ENCODE measurements at regions not wholly inside any gene's neighbourhood (a gene's known extent, or its start where the extent isn't known, plus 50 kb on each side); places are given as distances from the start of the nearest gene placed in this dataset.

GRCh38 chr15:96176831-96177230 is 153.7 kb upstream of the NR2F2 start:
- TF ChIP-seq EZH2 (IDR thresholded peaks at IDR 0.05; ENCODE audit: low read depth, unreplicated experiment) (no peak), EZH2phosphoT487 (IDR thresholded peaks at IDR 0.05; ENCODE audit: unreplicated experiment) (no peak), CREB1 (CRISPR knock-in tag; IDR thresholded peaks at IDR 0.05; ENCODE audit: low read depth) (no peak), POLR2AphosphoS5 (IDR thresholded peaks at IDR 0.05; ENCODE audit: low read depth) (no peak), ZNF114 (CRISPR knock-in tag; IDR thresholded peaks at IDR 0.05) (no peak)
- TF ChIP-seq, protein P1, sequence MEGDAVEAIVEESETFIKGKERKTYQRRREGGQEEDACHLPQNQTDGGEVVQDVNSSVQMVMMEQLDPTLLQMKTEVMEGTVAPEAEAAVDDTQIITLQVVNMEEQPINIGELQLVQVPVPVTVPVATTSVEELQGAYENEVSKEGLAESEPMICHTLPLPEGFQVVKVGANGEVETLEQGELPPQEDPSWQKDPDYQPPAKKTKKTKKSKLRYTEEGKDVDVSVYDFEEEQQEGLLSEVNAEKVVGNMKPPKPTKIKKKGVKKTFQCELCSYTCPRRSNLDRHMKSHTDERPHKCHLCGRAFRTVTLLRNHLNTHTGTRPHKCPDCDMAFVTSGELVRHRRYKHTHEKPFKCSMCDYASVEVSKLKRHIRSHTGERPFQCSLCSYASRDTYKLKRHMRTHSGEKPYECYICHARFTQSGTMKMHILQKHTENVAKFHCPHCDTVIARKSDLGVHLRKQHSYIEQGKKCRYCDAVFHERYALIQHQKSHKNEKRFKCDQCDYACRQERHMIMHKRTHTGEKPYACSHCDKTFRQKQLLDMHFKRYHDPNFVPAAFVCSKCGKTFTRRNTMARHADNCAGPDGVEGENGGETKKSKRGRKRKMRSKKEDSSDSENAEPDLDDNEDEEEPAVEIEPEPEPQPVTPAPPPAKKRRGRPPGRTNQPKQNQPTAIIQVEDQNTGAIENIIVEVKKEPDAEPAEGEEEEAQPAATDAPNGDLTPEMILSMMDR (conservative IDR thresholded peaks at IDR 0.05; ENCODE audit: low read depth in 2 of 2), result no peak
- TF ChIP-seq, protein P2, sequence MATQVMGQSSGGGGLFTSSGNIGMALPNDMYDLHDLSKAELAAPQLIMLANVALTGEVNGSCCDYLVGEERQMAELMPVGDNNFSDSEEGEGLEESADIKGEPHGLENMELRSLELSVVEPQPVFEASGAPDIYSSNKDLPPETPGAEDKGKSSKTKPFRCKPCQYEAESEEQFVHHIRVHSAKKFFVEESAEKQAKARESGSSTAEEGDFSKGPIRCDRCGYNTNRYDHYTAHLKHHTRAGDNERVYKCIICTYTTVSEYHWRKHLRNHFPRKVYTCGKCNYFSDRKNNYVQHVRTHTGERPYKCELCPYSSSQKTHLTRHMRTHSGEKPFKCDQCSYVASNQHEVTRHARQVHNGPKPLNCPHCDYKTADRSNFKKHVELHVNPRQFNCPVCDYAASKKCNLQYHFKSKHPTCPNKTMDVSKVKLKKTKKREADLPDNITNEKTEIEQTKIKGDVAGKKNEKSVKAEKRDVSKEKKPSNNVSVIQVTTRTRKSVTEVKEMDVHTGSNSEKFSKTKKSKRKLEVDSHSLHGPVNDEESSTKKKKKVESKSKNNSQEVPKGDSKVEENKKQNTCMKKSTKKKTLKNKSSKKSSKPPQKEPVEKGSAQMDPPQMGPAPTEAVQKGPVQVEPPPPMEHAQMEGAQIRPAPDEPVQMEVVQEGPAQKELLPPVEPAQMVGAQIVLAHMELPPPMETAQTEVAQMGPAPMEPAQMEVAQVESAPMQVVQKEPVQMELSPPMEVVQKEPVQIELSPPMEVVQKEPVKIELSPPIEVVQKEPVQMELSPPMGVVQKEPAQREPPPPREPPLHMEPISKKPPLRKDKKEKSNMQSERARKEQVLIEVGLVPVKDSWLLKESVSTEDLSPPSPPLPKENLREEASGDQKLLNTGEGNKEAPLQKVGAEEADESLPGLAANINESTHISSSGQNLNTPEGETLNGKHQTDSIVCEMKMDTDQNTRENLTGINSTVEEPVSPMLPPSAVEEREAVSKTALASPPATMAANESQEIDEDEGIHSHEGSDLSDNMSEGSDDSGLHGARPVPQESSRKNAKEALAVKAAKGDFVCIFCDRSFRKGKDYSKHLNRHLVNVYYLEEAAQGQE (IDR thresholded peaks at IDR 0.05; ENCODE audit: unreplicated experiment), result no peak
- TF ChIP-seq, protein P3, sequence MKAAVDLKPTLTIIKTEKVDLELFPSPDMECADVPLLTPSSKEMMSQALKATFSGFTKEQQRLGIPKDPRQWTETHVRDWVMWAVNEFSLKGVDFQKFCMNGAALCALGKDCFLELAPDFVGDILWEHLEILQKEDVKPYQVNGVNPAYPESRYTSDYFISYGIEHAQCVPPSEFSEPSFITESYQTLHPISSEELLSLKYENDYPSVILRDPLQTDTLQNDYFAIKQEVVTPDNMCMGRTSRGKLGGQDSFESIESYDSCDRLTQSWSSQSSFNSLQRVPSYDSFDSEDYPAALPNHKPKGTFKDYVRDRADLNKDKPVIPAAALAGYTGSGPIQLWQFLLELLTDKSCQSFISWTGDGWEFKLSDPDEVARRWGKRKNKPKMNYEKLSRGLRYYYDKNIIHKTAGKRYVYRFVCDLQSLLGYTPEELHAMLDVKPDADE (IDR thresholded peaks at IDR 0.05), result no peak
